NOMO-1 treated with DMSO at 0.1 percent for 48 hours (cell line): ENCODE measurements at regions not wholly inside any gene's neighbourhood (a gene's known extent, or its start where the extent isn't known, plus 50 kb on each side); places are given as distances from the start of the nearest gene placed in this dataset.

ENCODE experiments used
- DNase-seq: peaks from one replicate; lab custom pipeline; 2025; ENCODE audit not compliant: unreplicated experiment; lab: John Stamatoyannopoulos, UW

GRCh38 chr3:18641916-18642315 is 216.8 kb upstream of the SATB1 start:
- no peak for DNase-seq

- no peak for DNase-seq
Observed at GRCh38 chr3:18635215-18635614, 210.1 kb upstream of the SATB1 start.

- DNase-seq = no peak
Observed at GRCh38 chr3:18634461-18634860, 209.3 kb upstream of the SATB1 start.

GRCh38 chr3:18633002-18633401 is 207.9 kb upstream of the SATB1 start:
- DNase-seq = no peak

GRCh38 chr3:18630295-18630694 is 205.2 kb upstream of the SATB1 start:
- DNase-seq = no peak

- no peak for DNase-seq
Observed at GRCh38 chr3:18625085-18625484, 199.9 kb upstream of the SATB1 start.

- no peak for DNase-seq
Observed at GRCh38 chr3:18623220-18623619, 198.1 kb upstream of the SATB1 start.

GRCh38 chr3:18618723-18619122 is 193.6 kb upstream of the SATB1 start:
- no peak for DNase-seq

GRCh38 chr3:18611991-18612390 is 186.9 kb upstream of the SATB1 start:
- DNase-seq = no peak

- peak; percentile 25 for DNase-seq
Observed at GRCh38 chr3:18609187-18609586, 184.0 kb upstream of the SATB1 start.

- DNase-seq = no peak
Observed at GRCh38 chr3:18597919-18598318, 172.8 kb upstream of the SATB1 start.

- peak; percentile 24 for DNase-seq
Observed at GRCh38 chr3:18593231-18593630, 168.1 kb upstream of the SATB1 start.

GRCh38 chr3:18591120-18591519 is 166.0 kb upstream of the SATB1 start:
- DNase-seq = no peak

- no peak for DNase-seq
Observed at GRCh38 chr3:18586076-18586475, 160.9 kb upstream of the SATB1 start.

- DNase-seq = no peak
Observed at GRCh38 chr3:18585004-18585968, 160.1 kb upstream of the SATB1 start.

GRCh38 chr3:18580268-18580667 is 155.1 kb upstream of the SATB1 start:
- peak; percentile 3 for DNase-seq

GRCh38 chr3:18579661-18580060 is 154.5 kb upstream of the SATB1 start:
- DNase-seq = no peak

GRCh38 chr3:18575573-18575972 is 150.4 kb upstream of the SATB1 start:
- no peak for DNase-seq

- DNase-seq = no peak
Observed at GRCh38 chr3:18572809-18573208, 147.7 kb upstream of the SATB1 start.

- DNase-seq = no peak
Observed at GRCh38 chr3:18567293-18567692, 142.2 kb upstream of the SATB1 start.

GRCh38 chr3:18562364-18563154 is 137.4 kb upstream of the SATB1 start:
- no peak for DNase-seq

- DNase-seq = peak; percentile 9
Observed at GRCh38 chr3:18559331-18559842, 134.2 kb upstream of the SATB1 start.
